ENCODE measurements at regions not wholly inside any gene's neighbourhood (a gene's known extent, or its start where the extent isn't known, plus 50 kb on each side); places are given as distances from the start of the nearest gene placed in this dataset.

GRCh38 chr10:36171953-36172940 is 530.2 kb upstream of the FZD8 start:
- no peak for DNase-seq (ENCODE audit: low read depth)

GRCh38 chr10:36171556-36171952 is 529.5 kb upstream of the FZD8 start:
- no peak for DNase-seq (ENCODE audit: low read depth)

- DNase-seq (ENCODE audit: low read depth) = no peak
Measured at GRCh38 chr10:36170943-36171501, 528.9 kb upstream of the FZD8 start.

- DNase-seq (ENCODE audit: low read depth) = no peak
Measured at GRCh38 chr10:36170142-36170719, 528.1 kb upstream of the FZD8 start.

GRCh38 chr10:36168777-36169176 is 526.7 kb upstream of the FZD8 start:
- DNase-seq (ENCODE audit: low read depth) = no peak

GRCh38 chr10:36164556-36165504 is 522.7 kb upstream of the FZD8 start:
- no peak for DNase-seq (ENCODE audit: low read depth)

GRCh38 chr10:36163827-36164226 is 521.7 kb upstream of the FZD8 start:
- no peak for DNase-seq (ENCODE audit: low read depth)

- no peak for DNase-seq (ENCODE audit: low read depth)
Measured at GRCh38 chr10:36157486-36157885, 515.4 kb upstream of the FZD8 start.

- DNase-seq (ENCODE audit: low read depth) = no peak
Measured at GRCh38 chr10:36148207-36148606, 506.1 kb upstream of the FZD8 start.

- no peak for DNase-seq (ENCODE audit: low read depth)
Measured at GRCh38 chr10:36147529-36147928, 505.4 kb upstream of the FZD8 start.

GRCh38 chr10:36141856-36142560 is 499.9 kb upstream of the FZD8 start:
- no peak for DNase-seq (ENCODE audit: low read depth)

GRCh38 chr10:36129051-36129450 is 487.0 kb upstream of the FZD8 start:
- DNase-seq (ENCODE audit: low read depth) = no peak

GRCh38 chr10:36126076-36126475 is 484.0 kb upstream of the FZD8 start:
- no peak for DNase-seq (ENCODE audit: low read depth)

- no peak for DNase-seq (ENCODE audit: low read depth)
Measured at GRCh38 chr10:36119455-36119854, 477.4 kb upstream of the FZD8 start.

- no peak for DNase-seq (ENCODE audit: low read depth)
Measured at GRCh38 chr10:36118314-36118713, 476.2 kb upstream of the FZD8 start.

- DNase-seq (ENCODE audit: low read depth) = no peak
Measured at GRCh38 chr10:36117890-36118289, 475.8 kb upstream of the FZD8 start.

GRCh38 chr10:36117231-36117630 is 475.1 kb upstream of the FZD8 start:
- DNase-seq (ENCODE audit: low read depth) = no peak

- DNase-seq (ENCODE audit: low read depth) = no peak
Measured at GRCh38 chr10:36116731-36117130, 474.6 kb upstream of the FZD8 start.

GRCh38 chr10:36116040-36116439 is 473.9 kb upstream of the FZD8 start:
- no peak for DNase-seq (ENCODE audit: low read depth)

GRCh38 chr10:36115364-36115763 is 473.3 kb upstream of the FZD8 start:
- no peak for DNase-seq (ENCODE audit: low read depth)

GRCh38 chr10:36114913-36115312 is 472.8 kb upstream of the FZD8 start:
- DNase-seq (ENCODE audit: low read depth) = no peak

Data from CMK (cell line).